Lung (tissue), 11 donors: ENCODE measurements at regions not wholly inside any gene's neighbourhood (a gene's known extent, or its start where the extent isn't known, plus 50 kb on each side); places are given as distances from the start of the nearest gene placed in this dataset.

Experiments
- ATAC-seq: fragments of 200-7000 bp; cut with Tn5 transposase; one replicate; pipeline ENCODE4 v1.9.1; 2020; ENCODE audit warnings: moderate number of reproducible peaks; ENCODE audit not compliant: insufficient read depth, low FRiP score
- DNase-seq, 3 donors: peaks; one replicate each; pipeline ENCODE4 v3.0.0-alpha.2; 2013 to 2017
- H3K27ac ChIP-seq, 2 donors: one replicate each; pipeline ENCODE4 v1.5.1; 2013; ENCODE audit warnings: mild to moderate bottlenecking in 2 of 2, moderate library complexity in 2 of 2, control low read depth in 1 of 2, inconsistent platforms in 1 of 2, low read depth in 1 of 2, low read length in 1 of 2
- H3K27me3 ChIP-seq, 3 donors: one replicate each; pipeline ENCODE4 v1.5.1; 2013; ENCODE audit warnings: low read length in 2 of 3; ENCODE audit not compliant: control insufficient read depth in 3 of 3, insufficient read depth in 3 of 3
- H3K36me3 ChIP-seq, 4 donors: one replicate each; pipeline ENCODE4 v1.5.1; 2013; ENCODE audit warnings: low read length in 4 of 4, mild to moderate bottlenecking in 1 of 4, moderate library complexity in 1 of 4; ENCODE audit not compliant: control insufficient read depth in 4 of 4, insufficient read depth in 4 of 4
- H3K4me1 ChIP-seq, 5 donors: one replicate each; pipeline ENCODE4 v1.5.1; 2013; ENCODE audit warnings: low read length in 5 of 5, mild to moderate bottlenecking in 2 of 5, moderate library complexity in 1 of 5; ENCODE audit not compliant: control insufficient read depth in 5 of 5, insufficient read depth in 5 of 5
- H3K4me3 ChIP-seq: one replicate; pipeline ENCODE4 v1.5.1; 2013; ENCODE audit warnings: mild to moderate bottlenecking, control low read depth, moderate library complexity
- H3K9ac ChIP-seq, 2 donors: one replicate each; pipeline ENCODE4 v1.5.1; 2013; ENCODE audit warnings: low read length in 2 of 2, control low read depth in 1 of 2; ENCODE audit not compliant: insufficient read depth in 1 of 2
- H3K9me3 ChIP-seq, 4 donors: one replicate each; pipeline ENCODE4 v1.5.1; 2013; ENCODE audit warnings: low read length in 3 of 4, mild to moderate bottlenecking in 1 of 4, moderate library complexity in 1 of 4; ENCODE audit not compliant: control insufficient read depth in 4 of 4, insufficient read depth in 3 of 4
- CTCF ChIP-seq: IDR thresholded peaks from 2 replicates; pipeline ENCODE4 v1.5.1; 2012; ENCODE audit warnings: mild to moderate bottlenecking; ENCODE audit errors: control extremely low read depth, extremely low read depth
- WGBS, 2 donors: extraction: QIAGEN DNeasy Blood & Tissue Kit; methylation state at CpG; one replicate each; pipeline ENCODE4 v1.1.7; 2013; 5-methylcytosine and 5-hydroxymethylcytosine counted together
- donor health status: control.
- donor health status: control.
- donor health status: Bipolar disorder and iron deficiency.
- donor health status: healthy.
- donor health status: DM: yes; HTN: yes; CAD: no.

- H3K4me3 ChIP-seq, result no peak overlapping the region
- H3K9me3 ChIP-seq, result no peaks in the 10 kb centered on the region
- no peaks in the 10 kb centered on the region for H3K27me3 ChIP-seq
- no peak overlapping the region for H3K27ac ChIP-seq
- H3K9ac ChIP-seq, result no peak overlapping the region
- WGBS, 2 donors, result 65 to 71% methylated on average over 3 of the region's 3 CpGs
- TF ChIP-seq CTCF, result no peak
- DNase-seq, result no peak
- H3K36me3 ChIP-seq, result no peaks in the 10 kb centered on the region
- H3K4me1 ChIP-seq, result peaks cover 0 to 13% (median 0%) of the 10 kb centered on the region in 5 donors
- ATAC-seq, result no peak
These were observed 138.4 kb upstream of the HHIP start for GRCh38 chr4:144507311-144508101.

DNA sequence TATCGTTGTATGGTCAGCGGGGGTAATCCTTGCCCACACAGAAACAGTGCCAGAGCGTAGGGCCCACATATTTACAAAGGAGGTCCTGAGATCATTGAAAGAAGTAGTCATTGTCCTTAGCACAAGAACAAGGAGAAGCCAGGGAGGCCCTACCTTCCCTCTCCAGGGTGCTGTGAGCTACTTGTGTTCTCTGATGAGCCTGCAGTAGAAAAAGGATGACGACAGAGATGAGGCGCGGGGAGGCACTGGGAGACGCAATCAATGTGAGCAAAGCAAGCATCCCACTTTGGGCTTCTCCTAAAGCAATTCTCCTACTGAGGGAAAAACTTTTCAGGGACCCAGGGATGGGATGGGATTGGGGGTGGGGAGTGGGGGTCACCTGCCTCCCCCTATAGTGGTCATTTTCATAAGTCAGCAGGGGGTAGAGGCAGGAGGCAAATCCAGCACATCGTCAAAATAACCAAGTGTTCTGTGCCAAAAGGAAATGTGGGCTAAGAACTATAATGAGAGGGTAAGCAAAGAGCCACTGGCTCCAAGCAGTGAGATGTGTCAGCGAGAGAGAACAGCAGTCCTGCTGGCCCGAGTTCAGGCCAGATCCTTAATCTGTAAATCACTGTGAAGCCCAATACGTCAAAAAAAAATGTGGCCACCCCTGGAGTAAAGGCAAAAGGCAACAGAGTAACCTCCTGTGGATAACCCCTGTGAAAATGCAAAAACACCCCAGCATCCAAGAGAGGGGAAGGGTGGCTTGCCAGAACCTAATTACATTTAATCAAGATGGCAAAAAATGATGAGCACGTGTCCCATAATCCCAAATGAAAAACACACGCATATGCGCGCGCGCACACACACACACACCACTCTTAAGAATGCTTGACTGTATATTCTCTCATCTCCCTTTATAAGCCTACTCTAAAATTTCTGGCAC lies 136.6 kb upstream of the HHIP start:
- 79 to 80% methylated on average over 17 of the region's 17 CpGs for WGBS, 2 donors

DNA sequence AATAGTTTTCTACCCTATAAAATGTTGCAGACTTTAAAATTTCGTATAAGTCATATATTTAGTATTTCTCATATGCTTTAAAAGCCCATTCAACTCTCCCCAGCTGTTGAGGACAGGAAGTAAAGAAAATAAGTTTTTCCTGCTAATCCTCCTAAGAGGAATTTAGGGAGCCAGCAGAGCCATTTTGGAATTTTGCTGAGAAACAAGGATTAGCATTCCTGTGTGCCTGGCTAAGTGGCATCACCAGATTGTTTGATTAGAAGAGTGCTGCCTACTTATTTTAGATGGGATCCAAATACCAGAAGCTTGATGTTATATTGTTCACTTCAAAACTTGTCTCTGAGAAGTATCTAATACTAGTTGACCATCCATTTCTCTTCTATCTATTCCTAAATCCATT lies 131.2 kb upstream of the HHIP start:
- DNase-seq (no peak), ATAC-seq (no peak)
- H3K36me3 ChIP-seq, result no peaks in the 10 kb centered on the region
- H3K4me1 ChIP-seq, result peaks cover 0 to 8% (median 0%) of the 10 kb centered on the region in 5 donors
- no peak for TF ChIP-seq CTCF
- H3K9ac ChIP-seq, result no peak overlapping the region
- 70 to 75% methylated on average over 1 of the region's 1 CpG for WGBS, 2 donors
- H3K27ac ChIP-seq, result no peak overlapping the region
- no peaks in the 10 kb centered on the region for H3K9me3 ChIP-seq
- no peaks in the 10 kb centered on the region for H3K27me3 ChIP-seq
- H3K4me3 ChIP-seq, result no peak overlapping the region

More for the DNA sequence above, 136.6 kb upstream of the HHIP start:
- H3K4me3 ChIP-seq, result no peak overlapping the region
- H3K9me3 ChIP-seq, result no peaks in the 10 kb centered on the region
- DNase-seq, result peak; percentile 89 to 95 (median 95)
- TF ChIP-seq CTCF, result no peak
- H3K27ac ChIP-seq, result no peak overlapping the region
- peaks cover 0 to 13% (median 0%) of the 10 kb centered on the region in 5 donors for H3K4me1 ChIP-seq
- no peaks in the 10 kb centered on the region for H3K36me3 ChIP-seq
- no peaks in the 10 kb centered on the region for H3K27me3 ChIP-seq
- H3K9ac ChIP-seq, result no peak overlapping the region
- ATAC-seq, result no peak
